ENCODE measurements at regions not wholly inside any gene's neighbourhood (a gene's known extent, or its start where the extent isn't known, plus 50 kb on each side); places are given as distances from the start of the nearest gene placed in this dataset.

GRCh38 chr10:3263747-3264146 is 91.2 kb upstream of the PITRM1 start:
- H3K27me3 Mint-ChIP-seq (ENCODE audit: insufficient read depth, low read depth) = peaks cover 4% of the 10 kb centered on the region
- peak overlapping the region; percentile 6 for H2AFZ ChIP-seq (replicated peaks)
- no peak for TF ChIP-seq EZH2phosphoT487 (IDR thresholded peaks at IDR 0.05)
- TF ChIP-seq CTCF (IDR thresholded peaks at IDR 0.05) = peak; percentile 10

GRCh38 chr10:3263082-3263481 is 90.5 kb upstream of the PITRM1 start:
- Mint-ChIP-seq H3K4me1 (peaks cover 16% of the 10 kb centered on the region), H3K27me3 (ENCODE audit: insufficient read depth, low read depth) (peaks cover 4% of the 10 kb centered on the region), H3K36me3 (no peaks in the 10 kb centered on the region), H3K27ac (no peak overlapping the region), H3K9me3 (peaks cover 20% of the 10 kb centered on the region), H3K4me3 (no peak overlapping the region)
- Histone ChIP-seq H3K36me3 (no peaks in the 10 kb centered on the region), H3K4me3 (no peak overlapping the region), H3K27ac (no peak overlapping the region), H3K4me2 (no peak overlapping the region), H3K9ac (no peak overlapping the region), H3K27me3 (no peaks in the 10 kb centered on the region), H3K9me3 (ENCODE audit: low read depth) (no peaks in the 10 kb centered on the region), H3K79me2 (ENCODE audit: low read depth) (no peaks in the 10 kb centered on the region), H2AFZ (replicated peaks) (no peak overlapping the region), H3F3A (ENCODE audit: low read depth) (no peaks in the 10 kb centered on the region), H4K20me1 (ENCODE audit: low read depth) (no peaks in the 10 kb centered on the region), H3K4me1 (peaks cover 14% of the 10 kb centered on the region)
- DNase-seq (ENCODE audit: low spot score) = no peak
- TF ChIP-seq EZH2 (IDR thresholded peaks at IDR 0.05) (no peak), CTCF (IDR thresholded peaks at IDR 0.05) (no peak), EZH2phosphoT487 (IDR thresholded peaks at IDR 0.05) (no peak)

More at GRCh38 chr10:3263747-3264146, 91.2 kb upstream of the PITRM1 start:
- H3K9me3 ChIP-seq (ENCODE audit: low read depth) = no peaks in the 10 kb centered on the region
- Mint-ChIP-seq H3K4me1 (peaks cover 16% of the 10 kb centered on the region), H3K4me3 (no peak overlapping the region), H3K27ac (peak overlapping the region; percentile 30), H3K36me3 (no peaks in the 10 kb centered on the region), H3K9me3 (peaks cover 20% of the 10 kb centered on the region)
- no peak overlapping the region for H3K4me2 ChIP-seq
- H3F3A ChIP-seq (ENCODE audit: low read depth) = no peaks in the 10 kb centered on the region
- H3K4me1 ChIP-seq = peaks cover 14% of the 10 kb centered on the region
- H3K4me3 ChIP-seq = no peak overlapping the region
- no peaks in the 10 kb centered on the region for H3K36me3 ChIP-seq
- H3K79me2 ChIP-seq (ENCODE audit: low read depth) = no peaks in the 10 kb centered on the region
- no peak overlapping the region for H3K27ac ChIP-seq
- H3K9ac ChIP-seq = no peak overlapping the region
- H3K27me3 ChIP-seq = no peaks in the 10 kb centered on the region
- no peaks in the 10 kb centered on the region for H4K20me1 ChIP-seq (ENCODE audit: low read depth)
- DNase-seq (ENCODE audit: low spot score) = no peak

DNA sequence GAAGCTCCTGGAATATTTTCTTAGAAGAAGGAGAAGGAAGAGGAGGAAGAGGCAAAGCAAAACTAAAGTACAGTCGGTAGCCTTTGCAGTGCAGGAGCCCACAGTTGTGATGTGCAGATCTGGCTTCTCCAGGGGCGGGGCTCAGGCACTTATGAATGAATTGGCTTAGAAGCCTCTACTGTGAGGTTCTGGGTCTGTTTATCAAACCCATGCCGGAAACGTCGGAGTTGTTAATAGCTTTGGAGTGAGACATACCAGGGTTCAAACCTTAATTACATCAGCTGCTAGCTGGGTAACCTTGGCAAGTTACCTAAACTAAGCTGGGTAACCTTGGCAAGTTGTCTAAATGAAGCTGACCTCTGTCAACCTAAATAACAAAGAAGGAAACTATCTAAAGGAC is 89.3 kb upstream of the PITRM1 start:
- no peak overlapping the region for H3K4me3 ChIP-seq
- H3K4me1 ChIP-seq = peaks cover 14% of the 10 kb centered on the region
- peaks cover 4% of the 10 kb centered on the region for H3K27me3 Mint-ChIP-seq (ENCODE audit: insufficient read depth, low read depth)
- DNase-seq (ENCODE audit: low spot score) = no peak
- no peaks in the 10 kb centered on the region for H3K27me3 ChIP-seq
- peaks cover 20% of the 10 kb centered on the region for H3K9me3 Mint-ChIP-seq
- TF ChIP-seq EZH2phosphoT487 (IDR thresholded peaks at IDR 0.05) (no peak), CTCF (IDR thresholded peaks at IDR 0.05) (no peak), EZH2 (IDR thresholded peaks at IDR 0.05) (no peak)
- H3K4me2 ChIP-seq = no peak overlapping the region
- no peak overlapping the region for H2AFZ ChIP-seq (replicated peaks)
- H3K4me1 Mint-ChIP-seq = peaks cover 16% of the 10 kb centered on the region
- H3K27ac Mint-ChIP-seq = no peak overlapping the region
- no peaks in the 10 kb centered on the region for H4K20me1 ChIP-seq (ENCODE audit: low read depth)
- no peak overlapping the region for H3K4me3 Mint-ChIP-seq
- no peaks in the 10 kb centered on the region for H3K9me3 ChIP-seq (ENCODE audit: low read depth)
- H3K9ac ChIP-seq = no peak overlapping the region
- H3K36me3 ChIP-seq = no peaks in the 10 kb centered on the region
- no peaks in the 10 kb centered on the region for H3K79me2 ChIP-seq (ENCODE audit: low read depth)
- H3K36me3 Mint-ChIP-seq = no peaks in the 10 kb centered on the region
- H3F3A ChIP-seq (ENCODE audit: low read depth) = no peaks in the 10 kb centered on the region
- H3K27ac ChIP-seq = no peak overlapping the region

Measured in neural progenitor cell (in vitro differentiated cells).